DND-41 (cell line): ENCODE measurements at regions not wholly inside any gene's neighbourhood (a gene's known extent, or its start where the extent isn't known, plus 50 kb on each side); places are given as distances from the start of the nearest gene placed in this dataset.

Experiments
- ATAC-seq: fragments of 200-7000 bp; cut with Tn5 transposase; 3 replicates; pipeline ENCODE4 v1.9.1; 2021; ENCODE audit warnings: low read depth; ENCODE audit not compliant: insufficient read depth
- DNase-seq: peaks from one replicate; pipeline ENCODE4 v3.0.0-alpha.2; 2020
- H2AFZ ChIP-seq: 2 replicates; pipeline ENCODE4 v1.6.0; 2012; ENCODE audit warnings: low read depth, low read length
- H3K27ac ChIP-seq: 2 replicates; pipeline ENCODE4 v1.5.1; 2012; ENCODE audit warnings: low read length, inconsistent platforms
- H3K27me3 ChIP-seq: fragments of 200-600 bp; sonication (generic); 2 replicates; pipeline ENCODE4 v1.6.0; 2012; ENCODE audit warnings: low read length, mild to moderate bottlenecking, inconsistent platforms; ENCODE audit not compliant: insufficient read depth, poor library complexity
- H3K36me3 ChIP-seq: 2 replicates; pipeline ENCODE4 v1.5.1; 2012; ENCODE audit warnings: low read length, inconsistent platforms; ENCODE audit not compliant: insufficient read depth
- H3K4me1 ChIP-seq: 2 replicates; pipeline ENCODE4 v1.5.1; 2012; ENCODE audit warnings: mild to moderate bottlenecking, low read length; ENCODE audit not compliant: insufficient read depth
- H3K4me2 ChIP-seq: 2 replicates; pipeline ENCODE4 v1.6.0; 2012; ENCODE audit warnings: mild to moderate bottlenecking, moderate library complexity, low read length, inconsistent platforms; ENCODE audit not compliant: insufficient read depth
- H3K4me3 ChIP-seq, 2 experiments: fragments of 200-600 bp in 1 of 2; shearing (Covaris generic) in 1 of 2; 2 replicates each; pipeline ENCODE4 v1.5.1; 2012 to 2016; ENCODE audit warnings: inconsistent platforms in 2 of 2, low read length in 2 of 2, mild to moderate bottlenecking in 2 of 2, low read depth in 1 of 2, moderate library complexity in 1 of 2
- H3K79me2 ChIP-seq: 2 replicates; pipeline ENCODE4 v1.6.0; 2012; ENCODE audit warnings: low read length, inconsistent platforms; ENCODE audit not compliant: insufficient read depth
- H3K9ac ChIP-seq: 2 replicates; pipeline ENCODE4 v1.6.0; 2012; ENCODE audit warnings: low read depth, mild to moderate bottlenecking, inconsistent platforms, low read length, moderate library complexity
- H3K9me3 ChIP-seq: 2 replicates; pipeline ENCODE4 v1.5.1; 2012; ENCODE audit warnings: low read length, moderate library complexity, mild to moderate bottlenecking, inconsistent platforms; ENCODE audit not compliant: insufficient read depth, severe bottlenecking
- H4K20me1 ChIP-seq: 2 replicates; pipeline ENCODE4 v1.6.0; 2012; ENCODE audit warnings: low read length; ENCODE audit not compliant: insufficient read depth
- CTCF ChIP-seq: IDR thresholded peaks from 2 replicates; pipeline ENCODE4 v1.5.1; 2012; ENCODE audit warnings: borderline replicate concordance, low read length, moderate library complexity, mild to moderate bottlenecking; ENCODE audit not compliant: poor library complexity, severe bottlenecking; ENCODE audit errors: extremely low read depth
- EZH2 ChIP-seq: IDR thresholded peaks from 3 replicates; pipeline ENCODE4 v1.6.1; 2012; ENCODE audit warnings: borderline replicate concordance, low read depth, mild to moderate bottlenecking, moderate library complexity, low read length, inconsistent platforms; ENCODE audit not compliant: severe bottlenecking

- Histone ChIP-seq H2AFZ (no peak overlapping the region), H3K27ac (no peak overlapping the region), H3K9me3 (no peaks in the 10 kb centered on the region), H4K20me1 (no peaks in the 10 kb centered on the region), H3K4me1 (no peaks in the 10 kb centered on the region), H3K27me3 (no peaks in the 10 kb centered on the region), H3K4me3 (no peak overlapping the region), H3K9ac (no peak overlapping the region), H3K79me2 (no peaks in the 10 kb centered on the region), H3K4me2 (no peak overlapping the region), H3K36me3 (no peaks in the 10 kb centered on the region)
- no peak for TF ChIP-seq EZH2
- no peak for TF ChIP-seq CTCF
- ATAC-seq = no peak
- no peak for DNase-seq
These were observed 81.1 kb upstream of the TSPAN2 start for GRCh38 chr1:115170377-115170776.

- Histone ChIP-seq H3K79me2 (no peaks in the 10 kb centered on the region), H3K9me3 (no peaks in the 10 kb centered on the region), H3K4me3 (no peak overlapping the region), H3K4me2 (no peak overlapping the region), H3K9ac (no peak overlapping the region), H3K36me3 (no peaks in the 10 kb centered on the region), H3K27ac (no peak overlapping the region), H2AFZ (no peak overlapping the region), H4K20me1 (no peaks in the 10 kb centered on the region), H3K27me3 (no peaks in the 10 kb centered on the region), H3K4me1 (no peaks in the 10 kb centered on the region)
- DNase-seq (no peak), ATAC-seq (no peak)
- no peak for TF ChIP-seq CTCF
These were observed 78.7 kb upstream of the TSPAN2 start for GRCh38 chr1:115168026-115168425.

GRCh38 chr1:115166531-115167091 is 77.3 kb upstream of the TSPAN2 start:
- ATAC-seq (no peak), DNase-seq (no peak)
- no peaks in the 10 kb centered on the region for H3K4me1 ChIP-seq
- no peaks in the 10 kb centered on the region for H3K27me3 ChIP-seq
- H3K9ac ChIP-seq = no peak overlapping the region
- H2AFZ ChIP-seq = no peak overlapping the region
- H3K4me3 ChIP-seq = no peak overlapping the region
- TF ChIP-seq CTCF (no peak), EZH2 (no peak)
- no peak overlapping the region for H3K4me2 ChIP-seq
- H3K9me3 ChIP-seq = no peaks in the 10 kb centered on the region
- no peaks in the 10 kb centered on the region for H3K79me2 ChIP-seq
- no peaks in the 10 kb centered on the region for H4K20me1 ChIP-seq
- no peaks in the 10 kb centered on the region for H3K36me3 ChIP-seq
- no peak overlapping the region for H3K27ac ChIP-seq

GRCh38 chr1:115165776-115166175 is 76.5 kb upstream of the TSPAN2 start:
- H3K36me3 ChIP-seq = no peaks in the 10 kb centered on the region
- no peak overlapping the region for H3K4me2 ChIP-seq
- H3K27ac ChIP-seq = no peak overlapping the region
- TF ChIP-seq CTCF (no peak), EZH2 (no peak)
- H3K9ac ChIP-seq = no peak overlapping the region
- no peaks in the 10 kb centered on the region for H3K79me2 ChIP-seq
- no peaks in the 10 kb centered on the region for H3K4me1 ChIP-seq
- H3K9me3 ChIP-seq = no peaks in the 10 kb centered on the region
- no peaks in the 10 kb centered on the region for H3K27me3 ChIP-seq
- no peak overlapping the region for H2AFZ ChIP-seq
- no peaks in the 10 kb centered on the region for H4K20me1 ChIP-seq
- no peak overlapping the region for H3K4me3 ChIP-seq
- ATAC-seq = no peak
- DNase-seq = no peak
